Keratinocyte (primary cell): ENCODE measurements at regions not wholly inside any gene's neighbourhood (a gene's known extent, or its start where the extent isn't known, plus 50 kb on each side); places are given as distances from the start of the nearest gene placed in this dataset.

Experiments
- DNase-seq: peaks from one replicate; pipeline ENCODE4 v3.0.0-alpha.2; 2011; ENCODE audit warnings: low read depth, missing footprints, low spot score
- FAIRE-seq: peaks from 2 replicates; lab custom pipeline; 2011; peaks lifted over from hg19 to GRCh38; lab: Jason Lieb, UNC
- H2AFZ ChIP-seq: 2 replicates; pipeline ENCODE4 v1.6.0; 2012; ENCODE audit warnings: low read length, control low read depth, inconsistent platforms; ENCODE audit not compliant: control insufficient read depth
- H3K27ac ChIP-seq: 2 replicates; pipeline ENCODE4 v1.5.1; 2011; ENCODE audit warnings: low read length; ENCODE audit not compliant: control insufficient read depth, insufficient read depth
- H3K27me3 ChIP-seq: 3 replicates; pipeline ENCODE4 v1.6.0; 2011; ENCODE audit warnings: low read length; ENCODE audit not compliant: control insufficient read depth, insufficient read depth; ENCODE audit errors: extremely low read depth
- H3K36me3 ChIP-seq, 2 experiments: 2 replicates in 1 of 2; 3 replicates in 1 of 2; pipeline ENCODE4 v1.5.1; 2011; ENCODE audit warnings: low read length in 2 of 2, mild to moderate bottlenecking in 1 of 2; ENCODE audit not compliant: control insufficient read depth in 2 of 2, insufficient read depth in 2 of 2; ENCODE audit errors: extremely low read depth in 1 of 2
- H3K4me1 ChIP-seq: 3 replicates; pipeline ENCODE4 v1.5.1; 2011; ENCODE audit warnings: low read length; ENCODE audit not compliant: control insufficient read depth, insufficient read depth; ENCODE audit errors: extremely low read depth
- H3K4me2 ChIP-seq: 3 replicates; pipeline ENCODE4 v1.6.0; 2011; ENCODE audit warnings: low read depth, low read length; ENCODE audit not compliant: control insufficient read depth, insufficient read depth; ENCODE audit errors: extremely low read depth
- H3K4me3 ChIP-seq, 3 experiments: fragments of 200-600 bp in 1 of 3; sonication (generic) in 1 of 3; 2 replicates in 2 of 3; 3 replicates in 1 of 3; pipeline ENCODE4 v1.5.1; 2011 to 2016; ENCODE audit warnings: low read length in 3 of 3, mild to moderate bottlenecking in 3 of 3, control low read depth in 2 of 3, inconsistent platforms in 1 of 3, low read depth in 1 of 3, mixed read lengths in 1 of 3, mixed run types in 1 of 3, moderate library complexity in 1 of 3; ENCODE audit not compliant: control insufficient read depth in 2 of 3, insufficient read depth in 2 of 3; ENCODE audit errors: extremely low read depth in 1 of 3
- H3K79me2 ChIP-seq: 2 replicates; pipeline ENCODE4 v1.6.0; 2012; ENCODE audit warnings: low read length; ENCODE audit not compliant: control insufficient read depth, insufficient read depth
- H3K9ac ChIP-seq: 3 replicates; pipeline ENCODE4 v1.6.0; 2011; ENCODE audit warnings: low read length; ENCODE audit not compliant: control insufficient read depth, insufficient read depth; ENCODE audit errors: extremely low read depth
- H3K9me1 ChIP-seq: 3 replicates; pipeline ENCODE4 v1.6.0; 2011; ENCODE audit warnings: low read length; ENCODE audit not compliant: control insufficient read depth, insufficient read depth; ENCODE audit errors: extremely low read depth
- H3K9me3 ChIP-seq: 2 replicates; pipeline ENCODE4 v1.5.1; 2012; ENCODE audit warnings: low read depth, low read length; ENCODE audit not compliant: control insufficient read depth
- H4K20me1 ChIP-seq: 3 replicates; pipeline ENCODE4 v1.6.0; 2011; ENCODE audit warnings: low read length; ENCODE audit not compliant: control insufficient read depth, insufficient read depth; ENCODE audit errors: extremely low read depth
- CTCF ChIP-seq, 3 experiments: IDR thresholded peaks in 1 of 3; conservative IDR thresholded peaks in 1 of 3; optimal IDR thresholded peaks in 1 of 3; 2 replicates in 2 of 3; 3 replicates in 1 of 3; pipeline versions ENCODE3 to v1.5.1; 2011; ENCODE audit warnings: low read length in 3 of 3, mild to moderate bottlenecking in 3 of 3, moderate library complexity in 2 of 3, control low read depth in 1 of 3, inconsistent platforms in 1 of 3; ENCODE audit not compliant: insufficient read depth in 2 of 3; ENCODE audit errors: extremely low read depth in 1 of 3
- EZH2 ChIP-seq: IDR thresholded peaks from one replicate; pipeline ENCODE4 v1.6.1; 2012; ENCODE audit warnings: inconsistent platforms, mild to moderate bottlenecking, low read length, moderate library complexity
- dilution Hi-C: fragments of 300-500 bp; cut with MboI; formaldehyde crosslinking; loops from one replicate; pipeline ENCODE4 v1.7.0; 2020; ENCODE audit warnings: low sequenced_read_pairs; ENCODE audit not compliant: extremely low pct_ligation_motif_present

DNA sequence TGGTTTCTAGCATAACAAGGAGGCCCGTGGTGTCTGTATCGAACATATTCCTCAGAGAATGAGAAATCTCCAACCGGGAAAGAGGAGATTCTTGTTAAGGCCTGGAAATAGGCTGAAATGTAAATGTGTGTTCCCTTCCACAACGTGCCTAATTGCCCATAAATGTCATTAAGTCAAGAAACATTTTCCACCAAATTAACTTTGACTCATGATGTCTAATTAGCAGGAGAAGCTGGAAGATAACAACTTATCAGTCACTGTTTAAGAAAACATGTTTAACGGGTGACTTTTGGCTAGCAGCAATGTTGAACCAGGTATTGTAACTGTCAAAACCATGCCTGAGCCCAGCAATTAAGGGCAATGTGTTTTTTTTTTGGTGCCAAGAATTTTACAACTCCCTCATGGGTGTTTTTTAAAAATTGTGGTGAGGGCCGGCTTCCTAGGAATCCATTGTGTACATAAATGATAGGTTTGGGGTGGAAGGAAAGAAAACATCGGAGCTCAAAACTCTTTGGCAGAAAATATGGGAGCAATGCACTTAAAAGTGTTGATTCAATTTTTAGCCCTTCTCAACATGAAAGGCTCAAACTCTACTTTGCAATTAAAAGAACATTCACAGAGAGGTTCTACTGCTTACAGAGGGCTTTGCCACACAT lies 67.0 kb downstream of the OLIG1 start:
- Histone ChIP-seq H2AFZ (no peak overlapping the region), H3K9me3 (no peaks in the 10 kb centered on the region), H3K9me1 (no peaks in the 10 kb centered on the region), H3K79me2 (no peaks in the 10 kb centered on the region), H4K20me1 (no peaks in the 10 kb centered on the region), H3K4me1 (no peaks in the 10 kb centered on the region), H3K4me2 (no peak overlapping the region), H3K36me3 (no peaks in the 10 kb centered on the region), H3K27ac (no peak overlapping the region), H3K4me3 (no peak overlapping the region), H3K27me3 (no peaks in the 10 kb centered on the region), H3K9ac (no peak overlapping the region)
- no peak for FAIRE-seq
- DNase-seq, result no peak
- dilution Hi-C loops, result no loop called here
- TF ChIP-seq EZH2 (no peak), CTCF (optimal IDR thresholded peaks at IDR 0.05 in 1 of 3, IDR thresholded peaks at IDR 0.05 in 1 of 3, conservative IDR thresholded peaks at IDR 0.05 in 1 of 3; ENCODE audit: extremely low read depth in 1 of 3, insufficient read depth in 2 of 3, low read length in 3 of 3) (no peak)

GRCh38 chr21:33139084-33139483 lies 69.1 kb downstream of the OLIG1 start:
- H3K4me3 ChIP-seq, result no peak overlapping the region
- no peak for FAIRE-seq
- no peaks in the 10 kb centered on the region for H3K36me3 ChIP-seq
- H3K4me1 ChIP-seq, result no peaks in the 10 kb centered on the region
- DNase-seq, result no peak
- H4K20me1 ChIP-seq, result no peaks in the 10 kb centered on the region
- no peaks in the 10 kb centered on the region for H3K27me3 ChIP-seq
- dilution Hi-C loops, result no loop called here
- H3K9me1 ChIP-seq, result no peaks in the 10 kb centered on the region
- H2AFZ ChIP-seq, result no peak overlapping the region
- no peak for TF ChIP-seq EZH2
- no peak for TF ChIP-seq CTCF (optimal IDR thresholded peaks at IDR 0.05 in 1 of 3, IDR thresholded peaks at IDR 0.05 in 1 of 3, conservative IDR thresholded peaks at IDR 0.05 in 1 of 3; ENCODE audit: extremely low read depth in 1 of 3, insufficient read depth in 2 of 3, low read length in 3 of 3)
- no peaks in the 10 kb centered on the region for H3K79me2 ChIP-seq
- H3K9ac ChIP-seq, result no peak overlapping the region
- H3K27ac ChIP-seq, result no peak overlapping the region
- H3K9me3 ChIP-seq, result no peaks in the 10 kb centered on the region
- no peak overlapping the region for H3K4me2 ChIP-seq
